MM.1S (cell line): ENCODE measurements at regions not wholly inside any gene's neighbourhood (a gene's known extent, or its start where the extent isn't known, plus 50 kb on each side); places are given as distances from the start of the nearest gene placed in this dataset.

Experiments used
- DNase-seq: peaks from one replicate; pipeline ENCODE4 v3.0.0-alpha.2; 2015
- H2AFZ ChIP-seq: fragments of 300-600 bp; sonication (generic); 2 replicates; pipeline ENCODE4 v1.6.0; 2016; ENCODE audit warnings: antibody characterized with exemption, low read length
- H3F3A ChIP-seq: fragments of 300-600 bp; sonication (generic); 2 replicates; pipeline ENCODE4 v1.6.1; 2016; ENCODE audit warnings: mild to moderate bottlenecking, antibody characterized with exemption, low read length, moderate library complexity, mixed read lengths; ENCODE audit not compliant: insufficient read depth
- H3K27ac ChIP-seq: fragments of 300-600 bp; sonication (generic); 2 replicates; pipeline ENCODE4 v1.5.1; 2016; ENCODE audit warnings: mild to moderate bottlenecking, low read length
- H3K27me3 ChIP-seq: fragments of 300-600 bp; sonication (generic); replicated peaks from 2 replicates; pipeline ENCODE4 v1.6.0; 2016; ENCODE audit warnings: low read length; ENCODE audit not compliant: insufficient read depth
- H3K36me3 ChIP-seq: fragments of 300-600 bp; sonication (generic); replicated peaks from 2 replicates; pipeline ENCODE4 v1.6.1; 2016; ENCODE audit warnings: mild to moderate bottlenecking, low read length, mixed read lengths; ENCODE audit not compliant: insufficient read depth
- H3K4me1 ChIP-seq: fragments of 300-600 bp; sonication (generic); 2 replicates; pipeline ENCODE4 v1.6.1; 2016; ENCODE audit warnings: low read length, mixed read lengths
- H3K4me2 ChIP-seq: fragments of 300-600 bp; sonication (generic); 2 replicates; pipeline ENCODE4 v1.6.0; 2016; ENCODE audit warnings: low read depth, low read length
- H3K4me3 ChIP-seq: fragments of 300-600 bp; sonication (generic); 2 replicates; pipeline ENCODE4 v1.5.1; 2016; ENCODE audit warnings: low read length, mixed read lengths
- H3K79me2 ChIP-seq: fragments of 300-600 bp; sonication (generic); 2 replicates; pipeline ENCODE4 v1.6.1; 2016; ENCODE audit warnings: mixed run types, low read length, mixed read lengths
- H3K9ac ChIP-seq: fragments of 300-600 bp; sonication (generic); 2 replicates; pipeline ENCODE4 v1.6.1; 2016; ENCODE audit warnings: low read length, mixed read lengths
- H3K9me2 ChIP-seq: fragments of 300-600 bp; sonication (generic); replicated peaks from 2 replicates; pipeline ENCODE4 v1.6.1; 2016; ENCODE audit warnings: mild to moderate bottlenecking, low read length, mixed read lengths; ENCODE audit not compliant: insufficient read depth
- H3K9me3 ChIP-seq: fragments of 300-600 bp; sonication (generic); replicated peaks from 2 replicates; pipeline ENCODE4 v1.6.1; 2016; ENCODE audit warnings: mild to moderate bottlenecking, low read length, mixed read lengths; ENCODE audit not compliant: insufficient read depth
- H4K20me1 ChIP-seq: fragments of 300-600 bp; sonication (generic); 2 replicates; pipeline ENCODE4 v1.6.1; 2016; ENCODE audit warnings: mild to moderate bottlenecking, low read length, moderate library complexity, mixed read lengths; ENCODE audit not compliant: insufficient read depth
- EZH2 ChIP-seq: fragments of 300-600 bp; sonication (generic); optimal IDR thresholded peaks from 2 replicates; pipeline ENCODE3; 2017; ENCODE audit warnings: low read depth, mild to moderate bottlenecking, antibody characterized with exemption, low read length, mixed read lengths
- EZH2phosphoT487 ChIP-seq: fragments of 300-600 bp; sonication (generic); IDR thresholded peaks from 2 replicates; pipeline ENCODE4 v1.6.1; 2018; ENCODE audit warnings: antibody characterized with exemption, low read length
- TF ChIP-seq, protein P1 (sequence below): fragments of 300-600 bp; sonication (generic); IDR thresholded peaks from 2 replicates; pipeline ENCODE4 v1.5.1; 2016; ENCODE audit warnings: antibody characterized with exemption, low read length, mixed read lengths

DNA sequence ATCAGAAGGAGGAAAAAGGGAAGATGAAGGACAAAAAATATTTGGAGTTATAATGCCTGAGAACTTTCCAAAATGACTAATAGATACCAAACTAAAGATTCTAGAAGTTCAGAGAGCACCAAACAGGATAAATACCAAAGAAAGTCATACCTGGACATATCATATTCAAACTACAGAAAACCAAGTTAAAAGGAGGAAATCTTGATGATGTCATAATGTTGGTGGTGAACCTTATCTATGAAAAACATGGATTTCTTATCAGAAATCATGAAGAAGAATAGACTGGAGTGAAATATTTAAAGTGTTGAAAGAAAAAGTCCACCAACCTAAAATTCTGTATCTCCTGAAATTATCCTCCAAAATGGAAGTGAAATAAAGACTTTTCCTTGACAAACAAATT is 389.2 kb downstream of the JRKL start:
- H4K20me1 ChIP-seq: no peaks in the 10 kb centered on the region
- H3K4me2 ChIP-seq: no peak overlapping the region
- no peaks in the 10 kb centered on the region for H3K36me3 ChIP-seq
- no peaks in the 10 kb centered on the region for H3K4me1 ChIP-seq
- H3K79me2 ChIP-seq: no peaks in the 10 kb centered on the region
- DNase-seq: no peak
- no peaks in the 10 kb centered on the region for H3K9me2 ChIP-seq
- H2AFZ ChIP-seq: no peak overlapping the region
- TF ChIP-seq EZH2phosphoT487: no peak
- no peak for TF ChIP-seq EZH2
- TF ChIP-seq, protein P1, sequence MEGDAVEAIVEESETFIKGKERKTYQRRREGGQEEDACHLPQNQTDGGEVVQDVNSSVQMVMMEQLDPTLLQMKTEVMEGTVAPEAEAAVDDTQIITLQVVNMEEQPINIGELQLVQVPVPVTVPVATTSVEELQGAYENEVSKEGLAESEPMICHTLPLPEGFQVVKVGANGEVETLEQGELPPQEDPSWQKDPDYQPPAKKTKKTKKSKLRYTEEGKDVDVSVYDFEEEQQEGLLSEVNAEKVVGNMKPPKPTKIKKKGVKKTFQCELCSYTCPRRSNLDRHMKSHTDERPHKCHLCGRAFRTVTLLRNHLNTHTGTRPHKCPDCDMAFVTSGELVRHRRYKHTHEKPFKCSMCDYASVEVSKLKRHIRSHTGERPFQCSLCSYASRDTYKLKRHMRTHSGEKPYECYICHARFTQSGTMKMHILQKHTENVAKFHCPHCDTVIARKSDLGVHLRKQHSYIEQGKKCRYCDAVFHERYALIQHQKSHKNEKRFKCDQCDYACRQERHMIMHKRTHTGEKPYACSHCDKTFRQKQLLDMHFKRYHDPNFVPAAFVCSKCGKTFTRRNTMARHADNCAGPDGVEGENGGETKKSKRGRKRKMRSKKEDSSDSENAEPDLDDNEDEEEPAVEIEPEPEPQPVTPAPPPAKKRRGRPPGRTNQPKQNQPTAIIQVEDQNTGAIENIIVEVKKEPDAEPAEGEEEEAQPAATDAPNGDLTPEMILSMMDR: no peak
- H3K4me3 ChIP-seq: no peak overlapping the region
- H3K9me3 ChIP-seq: no peaks in the 10 kb centered on the region
- H3K9ac ChIP-seq: no peak overlapping the region
- H3K27me3 ChIP-seq: no peaks in the 10 kb centered on the region
- no peaks in the 10 kb centered on the region for H3F3A ChIP-seq
- no peak overlapping the region for H3K27ac ChIP-seq

DNA sequence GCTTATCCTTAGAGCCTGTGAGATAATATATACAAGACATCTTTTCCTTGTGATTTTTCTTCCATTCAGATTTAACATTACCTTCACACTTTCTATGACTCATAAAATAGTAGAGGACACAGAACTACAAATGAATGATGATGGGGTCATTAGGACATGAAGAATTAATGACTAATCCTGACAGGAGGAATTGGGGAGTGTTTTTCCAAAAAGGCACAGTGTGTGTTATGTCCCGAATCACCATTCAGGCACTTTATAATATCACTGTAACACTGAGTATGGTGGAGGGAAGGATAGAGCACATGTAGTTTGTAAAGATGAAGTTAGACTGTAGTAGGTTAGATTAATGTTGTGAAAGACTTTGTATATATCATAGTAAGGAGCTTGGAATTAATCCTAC is 391.3 kb downstream of the JRKL start:
- TF ChIP-seq, protein P1: no peak
- TF ChIP-seq EZH2phosphoT487 (no peak), EZH2 (no peak)
- no peaks in the 10 kb centered on the region for H3K9me2 ChIP-seq
- no peak for DNase-seq
- no peaks in the 10 kb centered on the region for H3K27me3 ChIP-seq
- H3K9me3 ChIP-seq: no peaks in the 10 kb centered on the region
- H3K4me2 ChIP-seq: no peak overlapping the region
- H3K4me1 ChIP-seq: no peaks in the 10 kb centered on the region
- no peak overlapping the region for H3K4me3 ChIP-seq
- H3K79me2 ChIP-seq: no peaks in the 10 kb centered on the region
- H3F3A ChIP-seq: no peaks in the 10 kb centered on the region
- H4K20me1 ChIP-seq: no peaks in the 10 kb centered on the region
- H3K36me3 ChIP-seq: no peaks in the 10 kb centered on the region
- no peak overlapping the region for H2AFZ ChIP-seq
- no peak overlapping the region for H3K27ac ChIP-seq
- H3K9ac ChIP-seq: no peak overlapping the region

DNA sequence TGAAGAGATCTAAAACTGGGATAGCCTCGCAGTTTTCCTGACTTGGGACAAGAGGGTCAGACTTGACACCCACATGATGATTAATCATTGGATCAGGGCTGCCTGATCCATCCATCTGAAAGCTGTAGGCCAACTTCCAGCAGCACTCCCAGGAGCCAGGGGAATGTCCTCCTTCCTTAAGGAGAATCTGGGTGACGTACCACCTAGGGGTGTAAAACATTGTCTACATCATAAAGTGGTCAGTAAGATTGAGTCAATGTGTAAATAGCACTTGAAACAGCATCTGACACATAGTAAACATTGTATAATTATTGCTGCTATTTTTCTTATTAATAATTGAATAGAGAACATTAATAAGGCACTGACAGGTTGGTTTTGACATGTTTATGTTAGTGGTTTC is 392.8 kb downstream of the JRKL start:
- no peaks in the 10 kb centered on the region for H3K9me3 ChIP-seq
- H3F3A ChIP-seq: no peaks in the 10 kb centered on the region
- no peaks in the 10 kb centered on the region for H4K20me1 ChIP-seq
- no peak for TF ChIP-seq EZH2
- H3K4me1 ChIP-seq: no peaks in the 10 kb centered on the region
- no peaks in the 10 kb centered on the region for H3K36me3 ChIP-seq
- H3K27ac ChIP-seq: no peak overlapping the region
- no peak for DNase-seq
- no peaks in the 10 kb centered on the region for H3K79me2 ChIP-seq
- H3K9me2 ChIP-seq: no peaks in the 10 kb centered on the region
- H3K27me3 ChIP-seq: no peaks in the 10 kb centered on the region
- no peak overlapping the region for H3K4me3 ChIP-seq
- H3K4me2 ChIP-seq: no peak overlapping the region
- H2AFZ ChIP-seq: no peak overlapping the region
- no peak overlapping the region for H3K9ac ChIP-seq

DNA sequence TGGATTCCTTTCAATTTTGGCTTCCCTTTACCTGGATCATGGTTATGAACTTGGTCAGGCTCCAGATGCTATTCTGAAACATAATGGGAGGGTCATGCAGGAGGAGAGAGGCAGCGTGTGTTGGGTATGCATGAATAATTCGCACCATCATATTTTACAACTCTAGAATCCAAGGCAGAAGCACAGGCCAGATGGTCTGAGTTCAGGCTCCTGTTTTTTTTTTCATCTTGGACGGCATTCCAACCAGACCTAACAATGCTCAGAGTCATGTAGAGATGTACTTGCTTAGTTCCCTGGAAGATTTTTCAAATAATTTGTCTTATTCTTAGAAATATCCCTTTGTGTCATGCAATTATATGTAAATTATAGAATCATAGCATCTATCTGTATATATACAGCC is 393.5 kb downstream of the JRKL start:
- no peak overlapping the region for H3K4me3 ChIP-seq
- no peak for DNase-seq
- no peak overlapping the region for H3K9ac ChIP-seq
- H3K9me3 ChIP-seq: no peaks in the 10 kb centered on the region
- no peak overlapping the region for H3K27ac ChIP-seq
- H3F3A ChIP-seq: no peaks in the 10 kb centered on the region
- no peaks in the 10 kb centered on the region for H3K79me2 ChIP-seq
- no peak overlapping the region for H2AFZ ChIP-seq
- no peaks in the 10 kb centered on the region for H3K4me1 ChIP-seq
- H3K4me2 ChIP-seq: no peak overlapping the region
- no peak for TF ChIP-seq EZH2phosphoT487
- TF ChIP-seq, protein P1: no peak
- no peak for TF ChIP-seq EZH2
- no peaks in the 10 kb centered on the region for H3K36me3 ChIP-seq
- no peaks in the 10 kb centered on the region for H3K9me2 ChIP-seq
- H4K20me1 ChIP-seq: no peaks in the 10 kb centered on the region
- H3K27me3 ChIP-seq: no peaks in the 10 kb centered on the region
